ENCODE measurements at regions not wholly inside any gene's neighbourhood (a gene's known extent, or its start where the extent isn't known, plus 50 kb on each side); places are given as distances from the start of the nearest gene placed in this dataset.

- no peak overlapping the region for H3K27ac Mint-ChIP-seq
- peaks cover 0 to 2% (median 0%) of the 10 kb centered on the region in 8 donors for H3K9me3 Mint-ChIP-seq
- no peaks in the 10 kb centered on the region for H3K4me1 Mint-ChIP-seq
- H3K27ac ChIP-seq (ENCODE audit: low read depth, low read length): no peak overlapping the region
- POLR2A ChIA-PET (ENCODE audit: partially characterized antibody): no interaction called here
- H3K9me3 ChIP-seq (ENCODE audit: control insufficient read depth in 1 of 2, low read length in 2 of 2): no peaks in the 10 kb centered on the region
- no peaks in the 10 kb centered on the region for H3K27me3 Mint-ChIP-seq
- no peak overlapping the region for H3K4me3 ChIP-seq (ENCODE audit: low read length in 2 of 2)
- intact Hi-C loops (cut with micrococcal nuclease): no loop called here
- no peak overlapping the region for H3K4me3 Mint-ChIP-seq
- peaks cover 0 to 25% of the 10 kb centered on the region in 2 donors for H3K36me3 Mint-ChIP-seq
- no peaks in the 10 kb centered on the region for H3K4me1 ChIP-seq (ENCODE audit: insufficient read depth, low read length)
- no peak for DNase-seq
- no peaks in the 10 kb centered on the region for H3K27me3 ChIP-seq (ENCODE audit: insufficient read depth, low read length)
- CTCF ChIA-PET (ENCODE audit: partially characterized antibody): no interaction called here
- H3K36me3 ChIP-seq (ENCODE audit: insufficient read depth, low read length): no peaks in the 10 kb centered on the region
These were observed 50.0 kb upstream of the ACYP2 start for GRCh38 chr2:54065411-54065810.

GRCh38 chr2:54063967-54064535 lies 51.4 kb upstream of the ACYP2 start:
- Mint-ChIP-seq H3K36me3 (peaks cover 2 to 22% of the 10 kb centered on the region in 2 donors), H3K9me3 (peaks cover 0 to 2% (median 0%) of the 10 kb centered on the region in 8 donors), H3K4me1 (no peaks in the 10 kb centered on the region), H3K4me3 (no peak overlapping the region), H3K27me3 (no peaks in the 10 kb centered on the region), H3K27ac (no peak overlapping the region)
- H3K4me1 ChIP-seq (ENCODE audit: insufficient read depth, low read length): no peaks in the 10 kb centered on the region
- no peak for DNase-seq
- intact Hi-C loops (cut with micrococcal nuclease): no loop called here
- H3K27me3 ChIP-seq (ENCODE audit: insufficient read depth, low read length): no peaks in the 10 kb centered on the region
- H3K36me3 ChIP-seq (ENCODE audit: insufficient read depth, low read length): no peaks in the 10 kb centered on the region
- H3K27ac ChIP-seq (ENCODE audit: low read depth, low read length): no peak overlapping the region
- ChIA-PET CTCF (ENCODE audit: partially characterized antibody) (interaction anchor here (0.8 kb wide), 1 partner anchor 25 kb away, joined by 3 read pairs; no protein-coding TSS in a partner anchor), POLR2A (ENCODE audit: partially characterized antibody) (interaction anchor here (1.0 to 1.3 kb wide), 2 partner anchors 10 to 11 kb away, joined by 3 read pairs; no protein-coding TSS in a partner anchor)
- no peak overlapping the region for H3K4me3 ChIP-seq (ENCODE audit: low read length in 2 of 2)
- H3K9me3 ChIP-seq (ENCODE audit: control insufficient read depth in 1 of 2, low read length in 2 of 2): no peaks in the 10 kb centered on the region

GRCh38 chr2:54062401-54062800 lies 53.0 kb upstream of the ACYP2 start:
- Histone ChIP-seq H3K4me1 (ENCODE audit: insufficient read depth, low read length) (no peaks in the 10 kb centered on the region), H3K27ac (ENCODE audit: low read depth, low read length) (no peak overlapping the region), H3K9me3 (ENCODE audit: control insufficient read depth in 1 of 2, low read length in 2 of 2) (no peaks in the 10 kb centered on the region), H3K4me3 (ENCODE audit: low read length in 2 of 2) (no peak overlapping the region), H3K27me3 (ENCODE audit: insufficient read depth, low read length) (no peaks in the 10 kb centered on the region), H3K36me3 (ENCODE audit: insufficient read depth, low read length) (no peaks in the 10 kb centered on the region)
- POLR2A ChIA-PET (ENCODE audit: partially characterized antibody): no interaction called here
- H3K9me3 Mint-ChIP-seq: peaks cover 0 to 2% (median 0%) of the 10 kb centered on the region in 8 donors
- DNase-seq: no peak
- H3K36me3 Mint-ChIP-seq: peaks cover 5 to 31% of the 10 kb centered on the region in 2 donors
- H3K4me3 Mint-ChIP-seq: no peak overlapping the region
- intact Hi-C loops (cut with micrococcal nuclease): no loop called here
- H3K4me1 Mint-ChIP-seq: no peaks in the 10 kb centered on the region
- CTCF ChIA-PET (ENCODE audit: partially characterized antibody): no interaction called here
- H3K27me3 Mint-ChIP-seq: no peaks in the 10 kb centered on the region
- peak overlapping the region in 1 of 7 donors; percentile 51 for H3K27ac Mint-ChIP-seq

DNA sequence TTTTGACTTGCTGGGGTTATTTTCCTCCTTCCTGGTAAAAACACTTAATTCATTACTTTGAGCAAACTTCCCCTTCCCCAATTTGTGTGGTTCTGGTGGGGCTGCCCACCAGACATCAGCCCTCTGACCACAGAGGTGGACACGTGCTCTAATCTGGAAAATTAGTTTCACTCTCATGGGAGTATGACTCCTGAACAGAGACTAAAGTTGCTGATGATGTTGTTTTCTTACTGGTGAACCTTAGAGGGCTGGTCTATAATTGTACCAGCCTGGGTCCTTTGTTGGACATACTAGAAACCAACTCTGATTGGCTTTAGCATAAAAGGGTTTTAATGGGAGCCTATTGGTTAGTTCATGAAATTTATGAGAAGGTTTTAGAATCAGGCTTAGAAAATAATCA lies 54.1 kb upstream of the ACYP2 start:
- Histone ChIP-seq H3K4me3 (ENCODE audit: low read length in 2 of 2) (no peak overlapping the region), H3K9me3 (ENCODE audit: control insufficient read depth in 1 of 2, low read length in 2 of 2) (no peaks in the 10 kb centered on the region), H3K27ac (ENCODE audit: low read depth, low read length) (no peak overlapping the region), H3K4me1 (ENCODE audit: insufficient read depth, low read length) (no peaks in the 10 kb centered on the region), H3K36me3 (ENCODE audit: insufficient read depth, low read length) (no peaks in the 10 kb centered on the region), H3K27me3 (ENCODE audit: insufficient read depth, low read length) (no peaks in the 10 kb centered on the region)
- Mint-ChIP-seq H3K27me3 (no peaks in the 10 kb centered on the region), H3K36me3 (peaks cover 5 to 27% of the 10 kb centered on the region in 2 donors), H3K9me3 (peaks cover 0 to 2% (median 0%) of the 10 kb centered on the region in 8 donors), H3K4me3 (no peak overlapping the region), H3K4me1 (no peaks in the 10 kb centered on the region), H3K27ac (no peak overlapping the region)
- intact Hi-C loops (cut with micrococcal nuclease): no loop called here
- ChIA-PET CTCF (ENCODE audit: partially characterized antibody) (no interaction called here), POLR2A (ENCODE audit: partially characterized antibody) (no interaction called here)
- DNase-seq: no peak

DNA sequence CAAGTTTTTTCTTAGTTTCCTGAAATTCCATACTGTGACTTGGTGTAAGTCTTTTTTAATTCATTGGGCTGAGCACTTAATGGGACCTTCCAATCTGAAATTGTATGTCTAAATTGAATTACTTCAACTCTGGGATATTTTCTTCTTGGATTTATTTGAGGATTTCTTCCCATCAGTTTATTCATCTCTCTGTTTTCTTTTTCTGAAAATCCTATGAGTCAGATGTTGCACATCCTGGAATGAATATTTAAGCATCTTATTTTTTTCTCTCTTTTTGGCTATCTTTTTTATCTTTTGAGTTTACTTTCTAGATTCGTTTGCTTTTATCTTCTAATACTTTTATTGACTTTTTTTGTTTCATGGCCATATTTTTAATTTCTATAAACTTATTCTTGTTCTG lies 55.4 kb upstream of the ACYP2 start:
- no peaks in the 10 kb centered on the region for H3K27me3 ChIP-seq (ENCODE audit: insufficient read depth, low read length)
- Mint-ChIP-seq H3K4me3 (no peak overlapping the region), H3K36me3 (peaks cover 5 to 18% of the 10 kb centered on the region in 2 donors), H3K27ac (no peak overlapping the region), H3K9me3 (peaks cover 0 to 2% (median 0%) of the 10 kb centered on the region in 8 donors), H3K27me3 (no peaks in the 10 kb centered on the region), H3K4me1 (no peaks in the 10 kb centered on the region)
- ChIA-PET CTCF (ENCODE audit: partially characterized antibody) (no interaction called here), POLR2A (ENCODE audit: partially characterized antibody) (no interaction called here)
- H3K36me3 ChIP-seq (ENCODE audit: insufficient read depth, low read length): no peaks in the 10 kb centered on the region
- no peaks in the 10 kb centered on the region for H3K9me3 ChIP-seq (ENCODE audit: control insufficient read depth in 1 of 2, low read length in 2 of 2)
- H3K4me1 ChIP-seq (ENCODE audit: insufficient read depth, low read length): no peaks in the 10 kb centered on the region
- DNase-seq: no peak
- intact Hi-C loops (cut with micrococcal nuclease): loop anchor here (10.0 kb wide), 1 partner anchor 65 kb away; no protein-coding TSS in a partner anchor
- H3K27ac ChIP-seq (ENCODE audit: low read depth, low read length): no peak overlapping the region
- no peak overlapping the region for H3K4me3 ChIP-seq (ENCODE audit: low read length in 2 of 2)

GRCh38 chr2:54059504-54059903 lies 55.9 kb upstream of the ACYP2 start:
- Histone ChIP-seq H3K9me3 (ENCODE audit: control insufficient read depth in 1 of 2, low read length in 2 of 2) (no peaks in the 10 kb centered on the region), H3K4me3 (ENCODE audit: low read length in 2 of 2) (no peak overlapping the region), H3K36me3 (ENCODE audit: insufficient read depth, low read length) (no peaks in the 10 kb centered on the region), H3K27ac (ENCODE audit: low read depth, low read length) (no peak overlapping the region), H3K4me1 (ENCODE audit: insufficient read depth, low read length) (peaks cover 4% of the 10 kb centered on the region), H3K27me3 (ENCODE audit: insufficient read depth, low read length) (no peaks in the 10 kb centered on the region)
- Mint-ChIP-seq H3K4me1 (peaks cover 2 to 4% (median 3%) of the 10 kb centered on the region in 4 donors), H3K27ac (no peak overlapping the region), H3K27me3 (no peaks in the 10 kb centered on the region), H3K9me3 (peaks cover 0 to 2% (median 0%) of the 10 kb centered on the region in 8 donors), H3K4me3 (no peak overlapping the region), H3K36me3 (peaks cover 5 to 18% of the 10 kb centered on the region in 2 donors)
- no peak for DNase-seq
- ChIA-PET CTCF (ENCODE audit: partially characterized antibody) (no interaction called here), POLR2A (ENCODE audit: partially characterized antibody) (no interaction called here)
- intact Hi-C loops (cut with micrococcal nuclease): loop anchor here (10.0 kb wide), 1 partner anchor 65 kb away; no protein-coding TSS in a partner anchor

DNA sequence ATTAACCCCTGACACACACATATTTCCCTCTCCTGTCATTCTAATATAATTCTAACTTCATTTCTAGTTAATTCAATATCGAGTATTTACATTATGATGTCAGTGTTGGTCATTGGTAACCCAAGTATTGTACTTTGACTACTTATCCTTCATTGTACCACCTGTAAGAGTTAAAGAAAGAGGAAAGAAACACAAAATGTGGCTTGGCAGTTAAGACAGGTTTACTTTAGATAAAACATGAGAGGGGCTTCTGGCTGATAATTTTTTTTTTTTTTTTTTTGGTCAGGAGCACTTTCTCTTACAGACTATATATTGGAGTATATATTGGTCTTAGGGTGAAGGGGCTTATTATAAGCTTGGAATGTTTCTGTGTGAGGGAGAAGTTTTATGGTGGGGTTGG lies 57.0 kb upstream of the ACYP2 start:
- intact Hi-C loops (cut with micrococcal nuclease): loop anchor here (10.0 kb wide), 1 partner anchor 64 kb away; no protein-coding TSS in a partner anchor
- ChIA-PET POLR2A (ENCODE audit: partially characterized antibody) (no interaction called here), CTCF (ENCODE audit: partially characterized antibody) (no interaction called here)
- H3K27ac ChIP-seq (ENCODE audit: low read depth, low read length): no peak overlapping the region
- H3K27ac Mint-ChIP-seq: peak overlapping the region in 1 of 7 donors; percentile 19
- H3K9me3 Mint-ChIP-seq: peaks cover 0 to 3% (median 0%) of the 10 kb centered on the region in 8 donors
- no peak overlapping the region for H3K4me3 Mint-ChIP-seq
- no peak for DNase-seq
- peaks cover 13 to 14% (median 13%) of the 10 kb centered on the region in 4 donors for H3K4me1 Mint-ChIP-seq
- peaks cover 5 to 15% of the 10 kb centered on the region in 2 donors for H3K36me3 Mint-ChIP-seq
- H3K36me3 ChIP-seq (ENCODE audit: insufficient read depth, low read length): no peaks in the 10 kb centered on the region
- peaks cover 13% of the 10 kb centered on the region for H3K4me1 ChIP-seq (ENCODE audit: insufficient read depth, low read length)
- no peaks in the 10 kb centered on the region for H3K27me3 Mint-ChIP-seq
- H3K4me3 ChIP-seq (ENCODE audit: low read length in 2 of 2): no peak overlapping the region
- no peaks in the 10 kb centered on the region for H3K9me3 ChIP-seq (ENCODE audit: control insufficient read depth in 1 of 2, low read length in 2 of 2)
- H3K27me3 ChIP-seq (ENCODE audit: insufficient read depth, low read length): no peaks in the 10 kb centered on the region

Measured in CD4-positive, alpha-beta memory T cell (primary cell).